Loucy (cell line): ENCODE measurements at regions not wholly inside any gene's neighbourhood (a gene's known extent, or its start where the extent isn't known, plus 50 kb on each side); places are given as distances from the start of the nearest gene placed in this dataset.

ENCODE experiments used
- H2AFZ ChIP-seq: fragments of 200-600 bp; sonication (generic); 2 replicates; pipeline ENCODE4 v1.6.0; 2016; ENCODE audit warnings: antibody characterized with exemption, mild to moderate bottlenecking, low read length, moderate library complexity
- H3F3A ChIP-seq: fragments of 200-600 bp; 2 replicates; pipeline ENCODE4 v1.6.0; 2016; ENCODE audit warnings: antibody characterized with exemption, low read depth, mild to moderate bottlenecking
- H3K27me3 ChIP-seq: fragments of 200-600 bp; sonication (generic); 2 replicates; pipeline ENCODE4 v1.6.1; 2014; ENCODE audit warnings: low read length, mild to moderate bottlenecking; ENCODE audit not compliant: insufficient read depth, poor library complexity, severe bottlenecking
- H3K36me3 ChIP-seq: fragments of 200-600 bp; sonication (generic); 2 replicates; pipeline ENCODE4 v1.6.1; 2016; ENCODE audit warnings: low read length; ENCODE audit not compliant: insufficient read depth
- H3K4me1 ChIP-seq: fragments of 200-600 bp; sonication (generic); 2 replicates; pipeline ENCODE4 v1.5.1; 2014; ENCODE audit warnings: low read length, mild to moderate bottlenecking; ENCODE audit not compliant: insufficient read depth, poor library complexity, severe bottlenecking
- H3K4me2 ChIP-seq: fragments of 200-600 bp; sonication (generic); 2 replicates; pipeline ENCODE4 v1.6.0; 2014; ENCODE audit warnings: antibody characterized with exemption, low read length, low read depth, mild to moderate bottlenecking; ENCODE audit not compliant: poor library complexity, severe bottlenecking
- H3K4me3 ChIP-seq: fragments of 200-600 bp; sonication (generic); 2 replicates; pipeline ENCODE4 v1.5.1; 2014; ENCODE audit warnings: low read length, mild to moderate bottlenecking, mixed read lengths; ENCODE audit not compliant: poor library complexity, severe bottlenecking
- H3K79me2 ChIP-seq: fragments of 200-600 bp; sonication (generic); 2 replicates; pipeline ENCODE4 v1.6.1; 2014; ENCODE audit warnings: low read length; ENCODE audit not compliant: insufficient read depth
- H3K9ac ChIP-seq: fragments of 200-600 bp; sonication (generic); 2 replicates; pipeline ENCODE4 v1.6.0; 2014; ENCODE audit warnings: mild to moderate bottlenecking, low read depth, low read length, moderate library complexity; ENCODE audit not compliant: poor library complexity, severe bottlenecking
- H3K9me2 ChIP-seq: fragments of 200-600 bp; sonication (generic); replicated peaks from 2 replicates; pipeline ENCODE4 v1.6.1; 2016; ENCODE audit warnings: low read depth, low read length, mixed read lengths
- H3K9me3 ChIP-seq: fragments of 200-600 bp; sonication (generic); 2 replicates; pipeline ENCODE4 v1.6.1; 2014; ENCODE audit warnings: mild to moderate bottlenecking, antibody characterized with exemption, low read length, low read depth; ENCODE audit not compliant: insufficient read depth
- H4K20me1 ChIP-seq: fragments of 200-600 bp; sonication (generic); 2 replicates; pipeline ENCODE4 v1.6.0; 2014; ENCODE audit warnings: antibody characterized with exemption, low read length, mild to moderate bottlenecking; ENCODE audit not compliant: insufficient read depth, poor library complexity, severe bottlenecking
- EZH2phosphoT487 ChIP-seq: fragments of 200-600 bp; IDR thresholded peaks from 2 replicates; pipeline ENCODE4 v1.6.1; 2018; ENCODE audit warnings: antibody characterized with exemption, mild to moderate bottlenecking, moderate library complexity, borderline replicate concordance
- TF ChIP-seq, protein P1 (sequence below): fragments of 200-600 bp; sonication (generic); conservative IDR thresholded peaks from 2 replicates; pipeline ENCODE4 v1.5.1; 2014; ENCODE audit warnings: mild to moderate bottlenecking, antibody characterized with exemption, low read length

GRCh38 chr14:34219661-34220377 is 242.2 kb downstream of the SPTSSA start:
- H3K4me1 ChIP-seq = no peaks in the 10 kb centered on the region
- H3K9me2 ChIP-seq = no peaks in the 10 kb centered on the region
- H3K9ac ChIP-seq = no peak overlapping the region
- H3K36me3 ChIP-seq = no peaks in the 10 kb centered on the region
- H3K27me3 ChIP-seq = no peaks in the 10 kb centered on the region
- no peaks in the 10 kb centered on the region for H3K9me3 ChIP-seq
- no peaks in the 10 kb centered on the region for H3K79me2 ChIP-seq
- H4K20me1 ChIP-seq = no peaks in the 10 kb centered on the region
- H2AFZ ChIP-seq = no peak overlapping the region
- no peak overlapping the region for H3K4me3 ChIP-seq
- H3F3A ChIP-seq = no peaks in the 10 kb centered on the region
- TF ChIP-seq, protein P1, sequence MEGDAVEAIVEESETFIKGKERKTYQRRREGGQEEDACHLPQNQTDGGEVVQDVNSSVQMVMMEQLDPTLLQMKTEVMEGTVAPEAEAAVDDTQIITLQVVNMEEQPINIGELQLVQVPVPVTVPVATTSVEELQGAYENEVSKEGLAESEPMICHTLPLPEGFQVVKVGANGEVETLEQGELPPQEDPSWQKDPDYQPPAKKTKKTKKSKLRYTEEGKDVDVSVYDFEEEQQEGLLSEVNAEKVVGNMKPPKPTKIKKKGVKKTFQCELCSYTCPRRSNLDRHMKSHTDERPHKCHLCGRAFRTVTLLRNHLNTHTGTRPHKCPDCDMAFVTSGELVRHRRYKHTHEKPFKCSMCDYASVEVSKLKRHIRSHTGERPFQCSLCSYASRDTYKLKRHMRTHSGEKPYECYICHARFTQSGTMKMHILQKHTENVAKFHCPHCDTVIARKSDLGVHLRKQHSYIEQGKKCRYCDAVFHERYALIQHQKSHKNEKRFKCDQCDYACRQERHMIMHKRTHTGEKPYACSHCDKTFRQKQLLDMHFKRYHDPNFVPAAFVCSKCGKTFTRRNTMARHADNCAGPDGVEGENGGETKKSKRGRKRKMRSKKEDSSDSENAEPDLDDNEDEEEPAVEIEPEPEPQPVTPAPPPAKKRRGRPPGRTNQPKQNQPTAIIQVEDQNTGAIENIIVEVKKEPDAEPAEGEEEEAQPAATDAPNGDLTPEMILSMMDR = no peak
- no peak overlapping the region for H3K4me2 ChIP-seq

GRCh38 chr14:34218881-34219280 is 243.2 kb downstream of the SPTSSA start:
- Histone ChIP-seq H3K4me3 (no peak overlapping the region), H3K79me2 (no peaks in the 10 kb centered on the region), H3K4me2 (no peak overlapping the region), H3K4me1 (no peaks in the 10 kb centered on the region), H3K9ac (no peak overlapping the region), H3K9me3 (no peaks in the 10 kb centered on the region), H4K20me1 (no peaks in the 10 kb centered on the region), H2AFZ (no peak overlapping the region), H3F3A (no peaks in the 10 kb centered on the region), H3K9me2 (no peaks in the 10 kb centered on the region), H3K36me3 (no peaks in the 10 kb centered on the region), H3K27me3 (no peaks in the 10 kb centered on the region)
- TF ChIP-seq EZH2phosphoT487 = no peak

- Histone ChIP-seq H3K9me3 (no peaks in the 10 kb centered on the region), H3K9me2 (no peaks in the 10 kb centered on the region), H4K20me1 (no peaks in the 10 kb centered on the region), H2AFZ (no peak overlapping the region), H3K36me3 (no peaks in the 10 kb centered on the region), H3K4me1 (no peaks in the 10 kb centered on the region), H3K9ac (no peak overlapping the region), H3F3A (no peaks in the 10 kb centered on the region), H3K79me2 (no peaks in the 10 kb centered on the region), H3K4me3 (no peak overlapping the region), H3K27me3 (no peaks in the 10 kb centered on the region), H3K4me2 (no peak overlapping the region)
- TF ChIP-seq, protein P1 = no peak
- no peak for TF ChIP-seq EZH2phosphoT487
These were observed 247.1 kb downstream of the SPTSSA start for GRCh38 chr14:34214961-34215360.

DNA sequence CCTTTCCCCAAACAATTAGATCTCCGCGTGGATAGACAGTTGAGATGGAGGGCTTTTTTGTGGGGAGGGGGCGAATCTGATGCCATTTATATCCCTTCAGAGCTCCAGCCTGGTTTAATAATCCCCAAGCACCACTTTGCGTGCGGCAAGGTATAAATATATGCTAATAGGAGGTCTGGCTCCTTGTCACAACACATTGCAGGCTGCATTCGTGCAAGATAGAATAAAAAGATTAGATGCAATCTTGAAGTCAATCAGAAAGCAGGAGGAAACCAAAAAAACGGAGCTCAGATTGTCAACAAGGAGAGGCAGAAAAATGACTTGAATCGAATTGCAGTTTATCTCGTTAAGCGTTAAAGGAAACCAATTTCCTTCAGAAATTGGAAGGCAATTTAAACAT is 248.7 kb downstream of the SPTSSA start:
- Histone ChIP-seq H3K9ac (no peak overlapping the region), H4K20me1 (no peaks in the 10 kb centered on the region), H3K4me1 (no peaks in the 10 kb centered on the region), H3K4me3 (no peak overlapping the region), H3K9me3 (no peaks in the 10 kb centered on the region), H3K4me2 (no peak overlapping the region), H3K79me2 (no peaks in the 10 kb centered on the region), H3K27me3 (no peaks in the 10 kb centered on the region), H3K9me2 (no peaks in the 10 kb centered on the region), H3K36me3 (no peaks in the 10 kb centered on the region), H3F3A (no peaks in the 10 kb centered on the region), H2AFZ (no peak overlapping the region)
- TF ChIP-seq, protein P1 = no peak
- TF ChIP-seq EZH2phosphoT487 = no peak
